ENCODE measurements at regions not wholly inside any gene's neighbourhood (a gene's known extent, or its start where the extent isn't known, plus 50 kb on each side); places are given as distances from the start of the nearest gene placed in this dataset.
"Not testable (repeated sequence)": the region's sequence is repeated elsewhere in the genome, so short reads cannot be mapped to it uniquely, and the experiment has no call there.

- ChIA-PET CTCF (interaction anchor here (0.6 kb wide), 1 partner anchor 58 kb away, joined by 3 read pairs; no protein-coding TSS in a partner anchor), POLR2A (no interaction called here)
- no peak overlapping the region for H3K9ac ChIP-seq (replicated peaks; ENCODE audit: extremely low read depth, insufficient read depth, low read length)
- H3K79me2 ChIP-seq (ENCODE audit: control insufficient read depth, insufficient read depth, low read length) = no peaks in the 10 kb centered on the region
- H3K27ac ChIP-seq (ENCODE audit: insufficient read depth, low read depth, low read length) = no peak overlapping the region
- no peak for TF ChIP-seq JUN (IDR thresholded peaks at IDR 0.05; ENCODE audit: borderline replicate concordance, insufficient read depth, insufficient read length, low read depth)
- TF ChIP-seq, protein P1, sequence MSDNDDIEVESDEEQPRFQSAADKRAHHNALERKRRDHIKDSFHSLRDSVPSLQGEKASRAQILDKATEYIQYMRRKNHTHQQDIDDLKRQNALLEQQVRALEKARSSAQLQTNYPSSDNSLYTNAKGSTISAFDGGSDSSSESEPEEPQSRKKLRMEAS (IDR thresholded peaks at IDR 0.05; ENCODE audit: insufficient read depth, insufficient read length) = no peak
- no peak for TF ChIP-seq POLR2AphosphoS5 (IDR thresholded peaks at IDR 0.05; ENCODE audit: insufficient read depth, low read depth, low read length)
- DNase-seq (ENCODE audit: low read depth, low spot score) (no peak), FAIRE-seq (no peak)
- H3K4me2 ChIP-seq (ENCODE audit: insufficient read depth, low read length) = no peak overlapping the region
- intact Hi-C loops (cut with micrococcal nuclease) = no loop called here
- no TSS peak for BruUV-seq (replicated peaks)
- no peak overlapping the region for H2AFZ ChIP-seq (ENCODE audit: low read depth, low read length)
- H3K9me1 ChIP-seq (replicated peaks; ENCODE audit: control insufficient read depth, extremely low read depth, insufficient read depth, low read length) = no peaks in the 10 kb centered on the region
- H3K9me3 ChIP-seq (replicated peaks; ENCODE audit: control insufficient read depth, insufficient read depth, low read length) = no peaks in the 10 kb centered on the region
- dilution Hi-C loops (cut with MboI; ENCODE audit: extremely low pct_ligation_motif_present, low sequenced_read_pairs) = no loop called here
- H3K36me3 ChIP-seq (ENCODE audit: control insufficient read depth in 2 of 2, extremely low read depth in 1 of 2, insufficient read depth in 2 of 2, low read length in 2 of 2) = no peaks in the 10 kb centered on the region
- no peaks in the 10 kb centered on the region for H3K27me3 ChIP-seq (ENCODE audit: control insufficient read depth in 2 of 2, insufficient read depth in 2 of 2, low read length in 2 of 2)
- H3K4me3 ChIP-seq (replicated peaks in 1 of 3; ENCODE audit: insufficient read depth in 1 of 3, low read depth in 1 of 3, low read length in 3 of 3) = no peak overlapping the region
- H3K4me1 ChIP-seq (ENCODE audit: control insufficient read depth, extremely low read depth, insufficient read depth, low read length) = no peaks in the 10 kb centered on the region
- no peaks in the 10 kb centered on the region for H4K20me1 ChIP-seq (replicated peaks; ENCODE audit: control insufficient read depth, extremely low read depth, insufficient read depth, low read length)
Observed at GRCh38 chr1:220967911-220968310, 88.7 kb downstream of the HLX start.

DNA sequence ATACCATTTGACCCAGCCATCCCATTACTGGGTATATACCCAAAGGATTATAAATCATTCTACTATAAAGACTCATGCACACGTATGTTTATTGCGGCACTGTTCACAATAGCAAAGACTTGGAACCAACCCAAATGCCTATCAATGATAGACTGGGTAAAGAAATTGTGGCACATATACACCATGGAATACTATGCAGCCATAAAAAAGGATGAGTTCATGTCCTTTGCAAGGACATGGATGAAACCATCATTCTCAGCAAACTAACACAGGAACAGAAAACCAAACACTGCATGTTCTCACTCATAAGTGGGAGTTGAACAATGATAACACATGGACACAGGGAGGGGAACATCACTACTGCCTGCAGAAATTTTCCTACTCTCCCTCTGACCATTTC, 90.0 kb downstream of the HLX start:
- POLR2A ChIA-PET; H3K4me2 ChIP-seq (ENCODE audit: insufficient read depth, low read length); DNase-seq (ENCODE audit: low read depth, low spot score); H3K9ac ChIP-seq (replicated peaks; ENCODE audit: extremely low read depth, insufficient read depth, low read length); H3K27me3 ChIP-seq (ENCODE audit: control insufficient read depth in 2 of 2, insufficient read depth in 2 of 2, low read length in 2 of 2); intact Hi-C loops (cut with micrococcal nuclease); H3K4me1 ChIP-seq (ENCODE audit: control insufficient read depth, extremely low read depth, insufficient read depth, low read length); H3K27ac ChIP-seq (ENCODE audit: insufficient read depth, low read depth, low read length); H2AFZ ChIP-seq (ENCODE audit: low read depth, low read length); CTCF ChIA-PET; H3K4me3 ChIP-seq (replicated peaks in 1 of 3; ENCODE audit: insufficient read depth in 1 of 3, low read depth in 1 of 3, low read length in 3 of 3); H3K9me1 ChIP-seq (replicated peaks; ENCODE audit: control insufficient read depth, extremely low read depth, insufficient read depth, low read length); FAIRE-seq; H3K79me2 ChIP-seq (ENCODE audit: control insufficient read depth, insufficient read depth, low read length); BruUV-seq (replicated peaks); H4K20me1 ChIP-seq (replicated peaks; ENCODE audit: control insufficient read depth, extremely low read depth, insufficient read depth, low read length); H3K9me3 ChIP-seq (replicated peaks; ENCODE audit: control insufficient read depth, insufficient read depth, low read length); H3K36me3 ChIP-seq (ENCODE audit: control insufficient read depth in 2 of 2, extremely low read depth in 1 of 2, insufficient read depth in 2 of 2, low read length in 2 of 2); dilution Hi-C loops (cut with MboI; ENCODE audit: extremely low pct_ligation_motif_present, low sequenced_read_pairs): not testable (repeated sequence)
